ENCODE measurements at regions not wholly inside any gene's neighbourhood (a gene's known extent, or its start where the extent isn't known, plus 50 kb on each side); places are given as distances from the start of the nearest gene placed in this dataset.

- TF ChIP-seq POLR2A (IDR thresholded peaks at IDR 0.05; ENCODE audit: low read depth, low read length) (no peak), POLR2AphosphoS5 (IDR thresholded peaks at IDR 0.05; ENCODE audit: low read depth, low read length) (no peak), TAF1 (IDR thresholded peaks at IDR 0.05; ENCODE audit: borderline replicate concordance, low read depth, low read length) (no peak)
These were observed 349.6 kb upstream of the CWC22 start for GRCh38 chr2:180356676-180357075.
